ENCODE measurements at regions not wholly inside any gene's neighbourhood (a gene's known extent, or its start where the extent isn't known, plus 50 kb on each side); places are given as distances from the start of the nearest gene placed in this dataset.

DNA sequence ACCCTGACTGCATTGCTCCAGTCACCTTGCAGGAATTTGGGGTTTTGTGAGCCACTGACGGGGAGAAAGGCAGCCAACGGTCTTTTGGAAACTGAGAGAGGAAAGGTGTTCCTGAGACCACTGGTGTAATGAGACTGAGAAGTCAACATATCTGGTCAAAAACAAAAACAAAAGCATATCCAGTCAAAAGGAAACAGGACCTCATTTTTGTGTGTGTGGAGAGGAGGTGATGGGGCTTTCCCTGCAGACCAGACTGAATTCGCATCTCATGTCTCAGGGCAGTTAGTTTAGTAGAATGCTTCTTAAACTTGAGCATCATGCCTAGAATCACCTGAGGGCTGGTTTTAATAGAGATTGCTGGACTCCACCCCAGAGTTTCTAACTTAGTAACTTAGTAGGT, 198.4 kb downstream of the COPRS start:
- TF ChIP-seq POLR2A (IDR thresholded peaks at IDR 0.05) (no peak), CTCF (IDR thresholded peaks at IDR 0.05) (no peak)
